HK-2 (cell line): ENCODE measurements at regions not wholly inside any gene's neighbourhood (a gene's known extent, or its start where the extent isn't known, plus 50 kb on each side); places are given as distances from the start of the nearest gene placed in this dataset.

Experiments
- DNase-seq: peaks from one replicate; pipeline ENCODE4 v3.0.0-alpha.2; 2018; ENCODE audit not compliant: unreplicated experiment

GRCh38 chr11:116182356-116182966 lies 590.3 kb downstream of the BUD13 start:
- DNase-seq, result no peak

- no peak for DNase-seq
These were observed 591.8 kb downstream of the BUD13 start for GRCh38 chr11:116180806-116181600.

- DNase-seq, result no peak
These were observed 593.4 kb downstream of the BUD13 start for GRCh38 chr11:116179401-116179800.

- DNase-seq, result no peak
These were observed 595.1 kb downstream of the BUD13 start for GRCh38 chr11:116177521-116178210.

GRCh38 chr11:116176484-116177005 lies 596.2 kb downstream of the BUD13 start:
- DNase-seq, result no peak

- DNase-seq, result no peak
These were observed 597.1 kb downstream of the BUD13 start for GRCh38 chr11:116175707-116176106.

GRCh38 chr11:116173941-116174911 lies 598.6 kb downstream of the BUD13 start:
- DNase-seq, result no peak

- DNase-seq, result no peak
These were observed 599.3 kb downstream of the BUD13 start for GRCh38 chr11:116173506-116173905.

- no peak for DNase-seq
These were observed 599.9 kb downstream of the BUD13 start for GRCh38 chr11:116172851-116173250.

GRCh38 chr11:116172156-116172555 lies 600.6 kb downstream of the BUD13 start:
- DNase-seq, result no peak

GRCh38 chr11:116171271-116172140 lies 601.3 kb downstream of the BUD13 start:
- DNase-seq, result no peak

- no peak for DNase-seq
These were observed 602.2 kb downstream of the BUD13 start for GRCh38 chr11:116170526-116171120.

GRCh38 chr11:116169776-116170175 lies 603.0 kb downstream of the BUD13 start:
- no peak for DNase-seq

GRCh38 chr11:116168459-116168787 lies 604.4 kb downstream of the BUD13 start:
- DNase-seq, result no peak

GRCh38 chr11:116167706-116168458 lies 604.9 kb downstream of the BUD13 start:
- DNase-seq, result no peak

- no peak for DNase-seq
These were observed 606.0 kb downstream of the BUD13 start for GRCh38 chr11:116166573-116167465.

- no peak for DNase-seq
These were observed 607.9 kb downstream of the BUD13 start for GRCh38 chr11:116164843-116165242.

- DNase-seq, result no peak
These were observed 609.9 kb downstream of the BUD13 start for GRCh38 chr11:116162886-116163230.
